Omental fat pad (tissue), 3 donors: ENCODE measurements at regions not wholly inside any gene's neighbourhood (a gene's known extent, or its start where the extent isn't known, plus 50 kb on each side); places are given as distances from the start of the nearest gene placed in this dataset.

Source experiments
- ATAC-seq: fragments of 150-250 bp; one replicate; pipeline ENCODE4 v1.9.1; 2016; ENCODE audit warnings: mild to moderate bottlenecking, moderate library complexity; ENCODE audit not compliant: low FRiP score
- DNase-seq: peaks from one replicate; pipeline ENCODE4 v3.0.0-alpha.2; 2019; ENCODE audit warnings: low spot score
- TF ChIP-seq, protein P1 (sequence below), 3 donors: fragments of 450-650 bp; IDR thresholded peaks; one replicate each; pipeline ENCODE4 v1.5.1; 2016 to 2017; ENCODE audit warnings: antibody characterized with exemption in 3 of 3, mild to moderate bottlenecking in 3 of 3, moderate library complexity in 2 of 3

DNA sequence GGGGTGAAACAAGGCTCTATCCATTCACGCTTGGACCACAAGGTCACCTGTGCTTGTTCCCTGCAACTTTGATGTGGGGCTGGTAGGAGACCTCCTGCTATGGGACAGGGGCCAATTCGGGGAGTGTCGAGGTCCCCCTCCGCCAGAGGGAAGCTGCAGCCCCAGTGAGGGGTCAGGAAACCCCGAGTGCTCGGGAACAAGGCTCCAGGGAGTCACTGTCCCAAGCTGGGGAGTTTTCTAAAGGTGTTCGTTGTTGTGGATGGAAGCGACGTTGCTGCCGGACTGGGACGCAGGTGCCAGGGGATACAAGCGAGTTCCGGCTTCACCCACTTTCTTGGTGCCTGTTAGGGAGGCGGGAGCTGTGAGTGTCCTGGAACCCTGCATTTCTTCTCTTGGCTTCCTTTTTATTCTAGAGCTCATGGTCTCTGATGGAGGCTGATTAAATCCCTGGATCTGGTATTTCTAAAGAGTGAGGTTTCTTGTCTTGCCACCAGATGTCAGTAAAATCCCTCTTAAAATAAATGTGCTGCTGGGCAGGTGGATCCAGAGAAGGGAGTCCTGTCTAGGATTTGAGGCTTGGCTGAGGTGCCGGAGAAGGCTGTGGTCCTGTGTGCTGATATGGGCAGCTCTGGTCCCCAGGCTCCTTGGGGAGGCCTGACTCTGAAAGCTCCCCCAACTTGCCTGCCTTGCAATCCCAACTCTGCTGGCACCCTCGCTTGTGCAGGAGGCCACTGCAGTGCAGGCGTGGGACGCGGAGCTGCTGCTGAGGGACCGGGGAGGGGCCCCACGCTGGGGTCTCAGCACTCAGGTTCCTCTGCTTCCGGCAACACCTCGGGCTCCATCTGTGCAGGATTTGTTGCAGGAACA lies 153.9 kb downstream of the TEX29 start:
- ATAC-seq (no peak), DNase-seq (no peak)
- TF ChIP-seq, protein P1, sequence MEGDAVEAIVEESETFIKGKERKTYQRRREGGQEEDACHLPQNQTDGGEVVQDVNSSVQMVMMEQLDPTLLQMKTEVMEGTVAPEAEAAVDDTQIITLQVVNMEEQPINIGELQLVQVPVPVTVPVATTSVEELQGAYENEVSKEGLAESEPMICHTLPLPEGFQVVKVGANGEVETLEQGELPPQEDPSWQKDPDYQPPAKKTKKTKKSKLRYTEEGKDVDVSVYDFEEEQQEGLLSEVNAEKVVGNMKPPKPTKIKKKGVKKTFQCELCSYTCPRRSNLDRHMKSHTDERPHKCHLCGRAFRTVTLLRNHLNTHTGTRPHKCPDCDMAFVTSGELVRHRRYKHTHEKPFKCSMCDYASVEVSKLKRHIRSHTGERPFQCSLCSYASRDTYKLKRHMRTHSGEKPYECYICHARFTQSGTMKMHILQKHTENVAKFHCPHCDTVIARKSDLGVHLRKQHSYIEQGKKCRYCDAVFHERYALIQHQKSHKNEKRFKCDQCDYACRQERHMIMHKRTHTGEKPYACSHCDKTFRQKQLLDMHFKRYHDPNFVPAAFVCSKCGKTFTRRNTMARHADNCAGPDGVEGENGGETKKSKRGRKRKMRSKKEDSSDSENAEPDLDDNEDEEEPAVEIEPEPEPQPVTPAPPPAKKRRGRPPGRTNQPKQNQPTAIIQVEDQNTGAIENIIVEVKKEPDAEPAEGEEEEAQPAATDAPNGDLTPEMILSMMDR (IDR thresholded peaks at IDR 0.05), result peak in 1 of 3 donors; percentile 17

DNA sequence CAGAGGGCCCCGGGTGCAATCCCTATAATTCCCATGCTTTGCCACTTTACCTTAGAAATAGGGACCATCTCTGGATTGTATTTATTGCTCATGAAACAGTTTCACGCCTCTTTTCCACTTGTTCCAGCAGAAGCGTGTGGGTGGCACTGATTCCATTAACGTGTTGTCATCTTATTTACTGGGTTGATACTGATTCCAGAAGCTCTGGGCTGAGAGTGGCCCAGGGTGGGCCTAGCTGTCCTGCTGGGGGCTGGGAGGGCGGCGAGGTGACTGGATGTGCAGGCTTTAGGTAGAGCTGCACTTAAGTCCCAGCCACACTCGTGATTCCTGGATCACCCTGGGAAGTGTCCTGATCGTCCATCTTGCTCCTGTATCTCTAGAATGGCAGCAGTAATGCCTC lies 155.0 kb downstream of the TEX29 start:
- ATAC-seq, result no peak

DNA sequence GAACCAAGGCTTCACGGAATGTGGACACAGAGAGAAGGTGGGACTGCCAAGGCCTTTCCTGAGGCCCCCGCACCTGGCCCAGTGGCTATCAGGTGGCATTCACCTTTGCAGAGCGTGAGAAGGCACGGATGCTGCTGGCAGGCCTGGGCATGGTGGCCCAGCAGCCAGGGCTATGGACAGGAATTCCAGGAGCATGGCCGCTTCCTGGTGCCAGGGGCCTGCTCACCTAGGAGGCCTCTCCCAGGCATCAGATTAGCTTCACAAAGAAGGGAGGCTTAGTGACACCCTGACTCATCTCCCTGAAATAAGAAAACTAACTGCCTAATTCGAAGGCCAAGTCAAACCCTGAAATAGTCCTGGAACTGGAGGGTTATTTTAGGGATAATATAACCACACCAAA lies 155.8 kb downstream of the TEX29 start:
- TF ChIP-seq, protein P1 (IDR thresholded peaks at IDR 0.05), result no peak
- ATAC-seq (no peak), DNase-seq (no peak)

More for the DNA sequence above, 155.0 kb downstream of the TEX29 start:
- DNase-seq, result no peak
- TF ChIP-seq, protein P1 (IDR thresholded peaks at IDR 0.05), result no peak

DNA sequence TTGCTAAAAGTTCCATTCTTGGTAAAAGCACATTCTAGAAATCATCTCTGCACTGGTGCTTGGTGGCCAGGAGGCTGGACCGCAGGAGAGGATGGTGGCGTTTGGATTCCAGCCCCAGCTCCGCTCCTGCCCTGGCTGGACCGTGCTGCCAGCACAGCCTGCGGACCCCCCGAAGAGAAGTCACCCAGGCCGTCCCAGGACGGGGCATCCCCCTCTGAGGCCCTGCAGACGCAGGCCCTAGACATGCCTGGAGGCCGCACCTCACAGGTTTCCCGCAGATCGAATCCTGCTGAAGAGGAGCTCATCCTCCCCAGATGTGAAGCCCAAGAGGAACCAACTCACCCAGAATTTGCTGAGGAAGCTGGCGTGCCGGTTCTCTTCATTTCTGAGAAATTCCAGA lies 159.0 kb downstream of the TEX29 start:
- no peak for ATAC-seq
- TF ChIP-seq, protein P1 (IDR thresholded peaks at IDR 0.05), result no peak
- no peak for DNase-seq

DNA sequence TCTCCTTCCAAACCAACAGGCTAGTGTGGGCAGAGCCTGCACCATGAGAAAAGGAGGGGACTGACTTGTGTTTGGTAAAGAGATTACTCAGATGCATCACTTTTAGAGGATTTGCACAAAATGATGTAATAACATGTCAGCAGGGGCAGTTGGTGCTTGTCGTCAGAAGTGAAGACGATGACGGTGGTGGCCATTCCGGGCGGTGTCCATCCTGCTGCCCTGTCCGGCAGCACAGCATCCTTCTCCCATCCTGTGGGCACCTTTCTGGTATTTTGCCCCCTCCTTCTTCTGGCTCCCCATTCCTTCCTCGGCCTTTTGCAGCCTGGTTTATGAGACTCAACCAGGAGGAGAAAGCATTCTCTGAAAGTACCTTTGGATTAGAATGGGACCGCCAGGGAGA lies 160.1 kb downstream of the TEX29 start:
- TF ChIP-seq, protein P1 (IDR thresholded peaks at IDR 0.05), result no peak
- DNase-seq (no peak), ATAC-seq (no peak)

DNA sequence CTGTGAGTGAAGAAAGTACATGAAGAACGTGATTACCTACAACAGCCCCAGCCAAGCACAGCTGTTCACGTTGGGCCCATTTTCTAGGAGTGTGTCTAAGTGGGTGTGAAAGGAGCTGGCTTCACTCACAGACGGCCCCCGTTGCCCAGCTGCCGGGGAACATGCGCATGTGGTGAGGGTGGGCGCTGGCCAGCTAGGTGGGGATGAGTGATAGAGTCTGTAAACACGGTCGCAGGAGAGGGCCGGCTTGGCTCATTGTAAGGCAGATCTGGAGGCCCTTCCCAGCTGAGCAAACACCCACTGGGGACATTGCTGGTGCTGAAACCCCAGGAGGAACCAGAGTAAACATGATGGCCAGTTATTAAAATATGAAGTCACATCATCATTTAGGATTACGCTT lies 160.5 kb downstream of the TEX29 start:
- ATAC-seq (no peak), DNase-seq (no peak)
- TF ChIP-seq, protein P1 (IDR thresholded peaks at IDR 0.05), result no peak

DNA sequence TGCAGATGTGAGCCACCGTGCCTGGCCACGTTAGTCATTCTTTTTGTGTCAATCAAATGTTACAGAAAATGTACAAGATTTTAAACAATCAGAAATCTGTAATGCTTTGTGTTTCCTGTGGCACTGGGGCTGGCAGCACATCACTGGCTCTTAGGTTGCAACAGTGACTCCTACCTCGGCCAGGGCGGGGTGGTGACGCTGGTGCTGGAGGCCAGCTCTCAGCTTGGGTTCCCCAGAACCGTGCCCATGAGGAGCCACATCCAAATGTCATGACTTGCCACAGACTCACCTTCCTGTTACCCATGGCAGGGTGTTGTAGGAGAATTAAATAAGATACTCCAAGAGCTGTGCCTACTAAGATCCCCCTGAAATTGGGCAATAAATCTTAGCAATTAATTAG lies 161.7 kb downstream of the TEX29 start:
- ATAC-seq, result no peak
- no peak for DNase-seq
- TF ChIP-seq, protein P1 (IDR thresholded peaks at IDR 0.05), result no peak
